Endothelial cell (in vitro differentiated cells): ENCODE measurements at regions not wholly inside any gene's neighbourhood (a gene's known extent, or its start where the extent isn't known, plus 50 kb on each side); places are given as distances from the start of the nearest gene placed in this dataset.

Experiments used
- DNase-seq: peaks from one replicate; pipeline ENCODE4 v3.0.0; 2021; ENCODE audit warnings: low spot score
- H3K27ac Mint-ChIP-seq: one replicate; pipeline ENCODE4 v1.8.0; 2021; ENCODE audit warnings: mixed read lengths, inconsistent platforms; ENCODE audit not compliant: unreplicated experiment
- H3K27me3 Mint-ChIP-seq: one replicate; pipeline ENCODE4 v1.8.0; 2021; ENCODE audit warnings: mild to moderate bottlenecking, moderate library complexity, mixed read lengths, inconsistent platforms; ENCODE audit not compliant: unreplicated experiment
- H3K36me3 Mint-ChIP-seq: one replicate; pipeline ENCODE4 v1.8.0; 2021; ENCODE audit warnings: mild to moderate bottlenecking, low read depth, mixed read lengths, inconsistent platforms; ENCODE audit not compliant: unreplicated experiment
- H3K4me1 Mint-ChIP-seq: one replicate; pipeline ENCODE4 v1.8.0; 2021; ENCODE audit warnings: mild to moderate bottlenecking, mixed read lengths, inconsistent platforms; ENCODE audit not compliant: unreplicated experiment
- H3K4me3 Mint-ChIP-seq: one replicate; pipeline ENCODE4 v1.8.0; 2021; ENCODE audit warnings: mild to moderate bottlenecking, mixed read lengths, inconsistent platforms; ENCODE audit not compliant: unreplicated experiment
- H3K9me3 Mint-ChIP-seq: one replicate; pipeline ENCODE4 v1.8.0; 2021; ENCODE audit warnings: mixed read lengths, inconsistent platforms; ENCODE audit not compliant: unreplicated experiment
- TF ChIP-seq, protein P1 (sequence below): fragments of 200-600 bp; sonication (generic); IDR thresholded peaks from one replicate; pipeline ENCODE4 v1.5.0; 2021; ENCODE audit warnings: antibody characterized with exemption; ENCODE audit not compliant: unreplicated experiment

DNA sequence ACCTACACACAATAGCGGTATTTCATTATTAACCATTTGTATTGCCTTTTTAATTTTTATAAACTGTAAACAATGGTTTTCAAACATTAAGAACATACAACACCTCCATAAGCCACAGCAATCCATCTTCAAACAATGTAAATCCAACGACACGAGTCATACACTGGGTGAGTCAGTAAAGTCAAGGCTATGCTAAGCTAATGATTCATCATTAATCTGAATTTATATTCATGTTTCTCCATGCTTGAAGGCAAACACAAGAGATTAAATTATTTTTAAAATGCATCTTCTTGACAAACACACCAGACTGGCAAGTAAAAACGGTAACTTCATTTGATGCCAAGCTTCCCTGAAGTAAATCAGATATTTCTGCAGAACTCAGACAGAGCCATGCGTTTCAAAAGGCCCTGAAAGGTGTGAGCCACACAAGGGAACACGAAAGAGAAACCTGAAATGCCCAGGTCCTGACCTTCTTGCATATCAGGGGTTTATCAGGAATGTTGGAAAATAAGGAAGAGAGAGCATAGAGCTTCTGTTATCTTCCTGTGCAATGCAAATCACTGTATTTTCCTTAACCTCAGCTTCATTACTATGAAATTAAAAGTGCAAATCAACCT is 162.5 kb downstream of the ALDH8A1 start:
- Mint-ChIP-seq H3K27ac (no peak overlapping the region), H3K4me1 (no peaks in the 10 kb centered on the region), H3K27me3 (no peaks in the 10 kb centered on the region), H3K4me3 (no peak overlapping the region), H3K9me3 (peaks cover 8% of the 10 kb centered on the region), H3K36me3 (peaks cover 5% of the 10 kb centered on the region)
- TF ChIP-seq, protein P1, sequence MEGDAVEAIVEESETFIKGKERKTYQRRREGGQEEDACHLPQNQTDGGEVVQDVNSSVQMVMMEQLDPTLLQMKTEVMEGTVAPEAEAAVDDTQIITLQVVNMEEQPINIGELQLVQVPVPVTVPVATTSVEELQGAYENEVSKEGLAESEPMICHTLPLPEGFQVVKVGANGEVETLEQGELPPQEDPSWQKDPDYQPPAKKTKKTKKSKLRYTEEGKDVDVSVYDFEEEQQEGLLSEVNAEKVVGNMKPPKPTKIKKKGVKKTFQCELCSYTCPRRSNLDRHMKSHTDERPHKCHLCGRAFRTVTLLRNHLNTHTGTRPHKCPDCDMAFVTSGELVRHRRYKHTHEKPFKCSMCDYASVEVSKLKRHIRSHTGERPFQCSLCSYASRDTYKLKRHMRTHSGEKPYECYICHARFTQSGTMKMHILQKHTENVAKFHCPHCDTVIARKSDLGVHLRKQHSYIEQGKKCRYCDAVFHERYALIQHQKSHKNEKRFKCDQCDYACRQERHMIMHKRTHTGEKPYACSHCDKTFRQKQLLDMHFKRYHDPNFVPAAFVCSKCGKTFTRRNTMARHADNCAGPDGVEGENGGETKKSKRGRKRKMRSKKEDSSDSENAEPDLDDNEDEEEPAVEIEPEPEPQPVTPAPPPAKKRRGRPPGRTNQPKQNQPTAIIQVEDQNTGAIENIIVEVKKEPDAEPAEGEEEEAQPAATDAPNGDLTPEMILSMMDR: no peak
- DNase-seq: no peak

DNA sequence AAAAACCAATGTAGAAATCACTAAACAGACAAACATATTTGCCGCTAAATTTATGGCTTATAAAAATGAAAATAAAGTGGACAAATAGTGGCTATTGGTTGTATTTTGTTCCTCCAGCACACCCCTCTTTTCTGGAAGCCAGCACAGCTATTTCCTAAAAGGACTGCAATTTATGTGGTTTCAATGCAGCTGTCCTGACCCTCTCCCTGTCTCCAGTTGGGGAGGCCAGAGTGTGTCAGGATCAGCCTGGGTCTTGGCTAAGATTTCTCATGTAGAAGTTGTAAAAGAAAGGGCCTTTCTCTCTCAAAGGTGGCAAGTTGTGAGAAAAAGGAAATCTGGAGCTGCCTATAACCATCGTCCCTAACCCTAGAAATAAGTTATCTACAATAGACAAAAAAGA is 165.6 kb downstream of the ALDH8A1 start:
- Mint-ChIP-seq H3K9me3 (no peaks in the 10 kb centered on the region), H3K4me1 (no peaks in the 10 kb centered on the region), H3K4me3 (no peak overlapping the region), H3K27ac (no peak overlapping the region), H3K36me3 (no peaks in the 10 kb centered on the region), H3K27me3 (peaks cover 2% of the 10 kb centered on the region)
- no peak for DNase-seq
- TF ChIP-seq, protein P1: no peak

DNA sequence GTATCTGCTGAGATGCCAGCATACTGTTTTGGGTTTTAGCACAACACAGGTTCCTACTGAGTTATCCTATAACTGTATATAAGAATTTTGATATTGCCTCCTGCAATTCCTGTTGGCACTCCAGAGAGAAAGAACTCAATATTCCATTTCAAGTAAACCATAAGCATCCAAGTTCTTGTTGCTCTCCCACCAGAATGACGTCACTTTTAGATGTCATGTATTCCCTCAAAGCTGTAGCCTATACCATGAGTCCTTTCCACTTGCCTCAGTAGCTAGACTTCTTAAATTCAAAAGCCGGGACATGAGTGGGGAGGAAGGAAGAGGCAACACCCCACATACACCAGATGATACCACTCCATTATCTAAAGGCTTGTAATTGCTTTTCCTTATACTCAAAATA is 171.5 kb downstream of the ALDH8A1 start:
- TF ChIP-seq, protein P1: no peak
- H3K36me3 Mint-ChIP-seq: no peaks in the 10 kb centered on the region
- no peak overlapping the region for H3K4me3 Mint-ChIP-seq
- H3K27ac Mint-ChIP-seq: no peak overlapping the region
- peaks cover 2% of the 10 kb centered on the region for H3K27me3 Mint-ChIP-seq
- no peak for DNase-seq
- H3K4me1 Mint-ChIP-seq: no peaks in the 10 kb centered on the region
- no peaks in the 10 kb centered on the region for H3K9me3 Mint-ChIP-seq

DNA sequence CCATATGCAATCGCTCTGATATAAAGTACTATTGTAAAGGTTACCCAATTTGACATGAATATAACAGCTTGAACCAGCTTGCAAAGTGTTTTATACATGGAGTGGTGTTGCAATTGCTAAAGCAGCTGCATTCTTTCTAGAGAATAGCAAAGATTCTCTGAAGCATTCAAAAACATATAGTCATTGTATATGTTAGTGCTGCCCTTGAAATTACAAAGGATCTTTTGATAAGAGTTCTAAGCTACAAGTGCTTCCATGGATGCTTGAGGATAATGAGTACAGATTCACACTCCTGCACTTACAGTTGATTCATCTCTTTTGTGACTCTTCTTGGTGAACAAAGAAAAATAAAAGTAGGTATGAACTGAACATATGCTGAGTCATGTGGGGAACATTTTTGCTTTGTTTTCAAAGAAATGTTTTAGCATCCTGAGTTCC is 175.7 kb downstream of the ALDH8A1 start:
- TF ChIP-seq, protein P1: no peak

DNA sequence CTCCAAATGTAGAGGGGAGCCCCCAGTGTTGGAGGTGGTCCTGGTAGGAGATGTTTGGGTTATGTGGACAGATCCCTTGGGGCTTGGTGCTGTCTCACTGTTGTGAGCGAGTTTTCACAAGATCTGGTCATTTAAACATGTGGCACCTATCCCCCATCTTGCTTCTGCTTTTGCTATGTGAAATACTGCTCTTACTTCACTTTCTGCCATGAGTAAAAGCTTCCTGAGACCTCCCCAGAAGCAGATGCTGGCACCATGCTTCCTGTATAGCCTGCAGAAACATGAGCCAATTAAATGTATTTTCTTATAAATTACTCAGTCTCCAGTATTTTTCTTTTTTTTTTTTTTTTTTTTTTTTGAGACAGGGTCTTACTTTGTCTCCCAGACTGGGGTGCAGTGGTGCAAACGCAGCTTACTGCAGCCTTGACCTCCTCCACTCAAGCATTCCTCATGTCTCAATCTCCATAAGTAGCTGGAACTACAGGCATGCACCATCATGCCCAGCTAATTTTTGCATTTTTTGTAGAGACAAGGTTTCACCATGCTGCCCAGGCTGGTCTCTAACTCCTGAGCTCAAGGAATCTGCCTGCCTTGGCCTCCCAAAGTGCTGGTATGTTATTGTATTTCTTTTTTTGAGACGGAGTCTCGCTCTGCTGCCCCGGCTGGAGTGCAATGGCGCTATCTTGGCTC is 177.1 kb downstream of the ALDH8A1 start:
- Mint-ChIP-seq H3K4me3 (no peak overlapping the region), H3K9me3 (no peaks in the 10 kb centered on the region), H3K4me1 (no peaks in the 10 kb centered on the region), H3K27ac (no peak overlapping the region), H3K27me3 (no peaks in the 10 kb centered on the region), H3K36me3 (no peaks in the 10 kb centered on the region)
- TF ChIP-seq, protein P1: no peak
- no peak for DNase-seq

More for the DNA sequence above, 175.7 kb downstream of the ALDH8A1 start:
- no peak overlapping the region for H3K4me3 Mint-ChIP-seq
- H3K27ac Mint-ChIP-seq: no peak overlapping the region
- no peaks in the 10 kb centered on the region for H3K4me1 Mint-ChIP-seq
- H3K36me3 Mint-ChIP-seq: no peaks in the 10 kb centered on the region
- DNase-seq: no peak
- H3K9me3 Mint-ChIP-seq: no peaks in the 10 kb centered on the region
- H3K27me3 Mint-ChIP-seq: no peaks in the 10 kb centered on the region
